AG09319 (cell line): ENCODE measurements at regions not wholly inside any gene's neighbourhood (a gene's known extent, or its start where the extent isn't known, plus 50 kb on each side); places are given as distances from the start of the nearest gene placed in this dataset.

Source experiments
- DNase-seq: peaks from one replicate; pipeline ENCODE4 v3.0.0-alpha.2; 2010; ENCODE audit warnings: low read depth; ENCODE audit errors: extremely low read depth
- CTCF ChIP-seq: IDR thresholded peaks from 2 replicates; pipeline ENCODE4 v1.5.1; 2011; ENCODE audit warnings: low read depth, mild to moderate bottlenecking, inconsistent platforms, low read length, moderate library complexity

- DNase-seq: no peak
- TF ChIP-seq CTCF: no peak
These were observed 85.4 kb upstream of the MIER3 start for GRCh38 chr5:57037355-57037754.

- TF ChIP-seq CTCF: no peak
- no peak for DNase-seq
These were observed 89.6 kb upstream of the MIER3 start for GRCh38 chr5:57041570-57041969.

- no peak for DNase-seq
- TF ChIP-seq CTCF: no peak
These were observed 90.6 kb upstream of the MIER3 start for GRCh38 chr5:57042524-57042931.

- TF ChIP-seq CTCF: no peak
- DNase-seq: no peak
These were observed 102.2 kb upstream of the MIER3 start for GRCh38 chr5:57054135-57054534.

- DNase-seq: no peak
- no peak for TF ChIP-seq CTCF
These were observed 102.7 kb upstream of the MIER3 start for GRCh38 chr5:57054671-57055070.

GRCh38 chr5:57055731-57056130 is 103.8 kb upstream of the MIER3 start:
- DNase-seq: no peak
- no peak for TF ChIP-seq CTCF

GRCh38 chr5:57063773-57064172 is 110.1 kb upstream of the GPBP1 start:
- no peak for TF ChIP-seq CTCF

More at GRCh38 chr5:57063773-57064172, 110.1 kb upstream of the GPBP1 start:
- DNase-seq: no peak
